Tibial artery (tissue), 4 donors: ENCODE measurements at regions not wholly inside any gene's neighbourhood (a gene's known extent, or its start where the extent isn't known, plus 50 kb on each side); places are given as distances from the start of the nearest gene placed in this dataset.
"Not testable (repeated sequence)": the region's sequence is repeated elsewhere in the genome, so short reads cannot be mapped to it uniquely, and the experiment has no call there.

Experiments used
- DNase-seq, 2 donors: peaks; one replicate each; pipeline ENCODE4 v3.0.0-alpha.2; 2019
- H3K27ac ChIP-seq, 2 donors: fragments of 200-600 bp; sonication (generic) in 1 of 2; 1 replicate in 1 of 2; 2 replicates in 1 of 2; pipeline ENCODE4 v1.5.1; 2018 to 2019; ENCODE audit warnings: mild to moderate bottlenecking in 1 of 2
- H3K27me3 ChIP-seq, 2 donors: fragments of 200-600 bp; sonication (generic) in 1 of 2; one replicate each; pipeline versions ENCODE4 v1.5.1 to v1.6.0; 2016 to 2019
- H3K36me3 ChIP-seq, 3 donors: fragments of 200-600 bp; sonication (generic) in 2 of 3; one replicate each; pipeline ENCODE4 v1.5.1; 2016 to 2019; ENCODE audit warnings: mild to moderate bottlenecking in 2 of 3
- H3K4me1 ChIP-seq, 4 donors: fragments of 200-600 bp; sonication (generic) in 2 of 4; 1 replicate in 3 of 4; 2 replicates in 1 of 4; pipeline ENCODE4 v1.5.1; 2016 to 2019
- H3K4me3 ChIP-seq, 2 donors: fragments of 200-600 bp; sonication (generic) in 1 of 2; 1 replicate in 1 of 2; 2 replicates in 1 of 2; pipeline ENCODE4 v1.5.1; 2018 to 2019; ENCODE audit warnings: mild to moderate bottlenecking in 2 of 2
- H3K9me3 ChIP-seq, 3 donors: fragments of 200-600 bp; sonication (generic) in 1 of 3; one replicate each; pipeline ENCODE4 v1.5.1; 2016 to 2019
- intact Hi-C: fragments of 100-400 bp; cut with DNase I; formaldehyde crosslinking; loops from one replicate; pipeline ENCODE4 v1.15.0; 2023; ENCODE audit warnings: low total_unique reads
- TF ChIP-seq, protein P1 (sequence below), 2 experiments: fragments of 200-600 bp in 1 of 2; fragments of 450-650 bp in 1 of 2; IDR thresholded peaks; one replicate each; pipeline ENCODE4 v1.5.1; 2017 to 2019; ENCODE audit warnings: antibody characterized with exemption in 2 of 2, mild to moderate bottlenecking in 1 of 2, moderate library complexity in 1 of 2

DNA sequence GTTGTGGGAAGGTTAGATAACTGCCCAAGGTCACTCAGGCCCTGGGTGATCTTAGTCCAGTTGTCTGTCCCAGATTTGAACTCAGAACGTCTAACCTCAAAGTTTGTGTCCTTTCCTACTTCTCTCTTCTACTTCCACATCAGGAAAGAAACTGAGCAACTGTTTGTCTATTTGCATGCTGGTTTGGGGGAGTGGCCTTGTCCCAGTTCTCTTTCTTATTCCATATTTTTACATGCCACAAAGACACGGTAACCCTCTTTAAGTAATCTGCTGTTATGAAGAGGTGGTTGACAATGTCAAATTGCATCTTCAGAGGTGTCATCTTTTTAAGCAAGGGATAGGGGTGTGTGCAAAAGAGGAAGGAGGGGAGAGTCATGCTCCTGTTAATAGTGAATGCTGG, 432.5 kb downstream of the HS3ST3B1 start:
- H3K4me1 ChIP-seq, result no peaks in the 10 kb centered on the region
- H3K9me3 ChIP-seq, result no peaks in the 10 kb centered on the region
- H3K4me3 ChIP-seq, result no peak overlapping the region
- TF ChIP-seq, protein P1, sequence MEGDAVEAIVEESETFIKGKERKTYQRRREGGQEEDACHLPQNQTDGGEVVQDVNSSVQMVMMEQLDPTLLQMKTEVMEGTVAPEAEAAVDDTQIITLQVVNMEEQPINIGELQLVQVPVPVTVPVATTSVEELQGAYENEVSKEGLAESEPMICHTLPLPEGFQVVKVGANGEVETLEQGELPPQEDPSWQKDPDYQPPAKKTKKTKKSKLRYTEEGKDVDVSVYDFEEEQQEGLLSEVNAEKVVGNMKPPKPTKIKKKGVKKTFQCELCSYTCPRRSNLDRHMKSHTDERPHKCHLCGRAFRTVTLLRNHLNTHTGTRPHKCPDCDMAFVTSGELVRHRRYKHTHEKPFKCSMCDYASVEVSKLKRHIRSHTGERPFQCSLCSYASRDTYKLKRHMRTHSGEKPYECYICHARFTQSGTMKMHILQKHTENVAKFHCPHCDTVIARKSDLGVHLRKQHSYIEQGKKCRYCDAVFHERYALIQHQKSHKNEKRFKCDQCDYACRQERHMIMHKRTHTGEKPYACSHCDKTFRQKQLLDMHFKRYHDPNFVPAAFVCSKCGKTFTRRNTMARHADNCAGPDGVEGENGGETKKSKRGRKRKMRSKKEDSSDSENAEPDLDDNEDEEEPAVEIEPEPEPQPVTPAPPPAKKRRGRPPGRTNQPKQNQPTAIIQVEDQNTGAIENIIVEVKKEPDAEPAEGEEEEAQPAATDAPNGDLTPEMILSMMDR (IDR thresholded peaks at IDR 0.05), result no peak
- intact Hi-C loops, result no loop called here
- H3K27me3 ChIP-seq, result peaks cover 0 to 3% of the 10 kb centered on the region in 2 donors
- no peak for DNase-seq
- no peaks in the 10 kb centered on the region for H3K36me3 ChIP-seq
- H3K27ac ChIP-seq, result no peak overlapping the region

DNA sequence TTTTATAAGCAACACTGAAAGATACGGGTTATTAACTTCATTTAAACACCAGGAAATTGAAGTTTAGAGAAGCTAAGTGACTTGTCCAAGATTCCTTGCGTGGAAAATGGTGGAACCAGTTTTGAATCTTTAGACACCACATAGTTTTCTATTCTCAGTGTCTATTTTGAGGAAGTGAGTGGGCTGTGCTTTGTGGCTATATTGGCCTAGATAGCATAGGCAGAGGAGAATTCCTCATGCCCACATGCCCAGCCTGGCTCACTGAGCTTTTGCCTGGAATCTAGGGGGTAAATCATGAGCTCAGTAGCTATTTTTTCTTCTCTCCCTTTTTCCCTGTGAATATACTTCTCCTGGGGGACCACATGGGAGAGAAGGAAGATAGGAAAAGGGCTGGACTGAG, 431.3 kb downstream of the HS3ST3B1 start:
- Histone ChIP-seq H3K9me3 (no peaks in the 10 kb centered on the region), H3K4me1 (no peaks in the 10 kb centered on the region), H3K27ac (no peak overlapping the region), H3K4me3 (no peak overlapping the region), H3K27me3 (no peaks in the 10 kb centered on the region), H3K36me3 (no peaks in the 10 kb centered on the region)
- intact Hi-C loops, result no loop called here
- TF ChIP-seq, protein P1 (IDR thresholded peaks at IDR 0.05), result no peak
- no peak for DNase-seq

DNA sequence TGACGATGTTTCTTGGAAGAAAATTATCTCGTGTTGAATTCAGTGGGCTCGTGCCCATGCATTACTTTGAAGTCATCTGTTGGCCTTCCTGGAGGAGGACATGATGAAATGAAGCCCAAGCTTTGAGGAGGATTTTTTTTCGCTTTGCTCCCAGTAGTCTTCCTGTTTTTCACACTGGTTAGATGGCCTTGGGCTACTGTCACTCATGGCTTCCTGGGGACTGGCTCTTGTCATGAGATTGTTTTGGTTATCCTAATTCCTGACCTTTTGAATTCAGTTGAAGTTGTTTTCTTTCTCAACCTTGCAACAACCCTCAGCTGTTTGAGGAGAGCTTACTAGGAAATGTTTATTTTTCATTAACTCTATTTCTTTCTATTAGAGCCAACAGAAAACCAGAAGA, 430.7 kb downstream of the HS3ST3B1 start:
- TF ChIP-seq, protein P1 (IDR thresholded peaks at IDR 0.05), result no peak
- intact Hi-C loops, result no loop called here

DNA sequence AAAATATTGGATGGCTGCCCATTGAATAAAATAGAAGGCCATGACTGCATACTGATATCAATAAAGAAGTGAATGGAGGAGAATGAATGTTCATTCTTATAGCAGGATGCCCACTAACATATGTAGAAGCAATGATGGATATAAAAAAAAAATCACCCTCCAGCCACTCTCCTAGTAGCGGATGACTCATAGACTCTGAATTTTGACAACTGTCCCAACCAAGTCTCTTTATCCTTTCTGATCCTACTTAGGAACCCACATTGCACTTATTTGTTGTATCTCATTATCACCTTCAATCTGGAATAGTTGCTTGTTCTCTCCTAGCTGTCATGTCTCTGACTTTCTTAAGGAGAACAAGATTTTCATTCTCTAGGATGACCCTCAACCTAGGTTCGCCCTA, 429.9 kb downstream of the HS3ST3B1 start:
- H3K27me3 ChIP-seq, result no peaks in the 10 kb centered on the region
- DNase-seq, result no peak
- no peak overlapping the region for H3K4me3 ChIP-seq
- no peak overlapping the region for H3K27ac ChIP-seq
- no peaks in the 10 kb centered on the region for H3K4me1 ChIP-seq
- H3K36me3 ChIP-seq, result no peaks in the 10 kb centered on the region
- TF ChIP-seq, protein P1 (IDR thresholded peaks at IDR 0.05), result no peak
- H3K9me3 ChIP-seq, result no peaks in the 10 kb centered on the region
- intact Hi-C loops, result no loop called here

More for the DNA sequence above, 430.7 kb downstream of the HS3ST3B1 start:
- H3K27ac ChIP-seq, result no peak overlapping the region
- no peaks in the 10 kb centered on the region for H3K9me3 ChIP-seq
- DNase-seq, result no peak
- H3K27me3 ChIP-seq, result no peaks in the 10 kb centered on the region
- H3K4me1 ChIP-seq, result no peaks in the 10 kb centered on the region
- no peak overlapping the region for H3K4me3 ChIP-seq
- no peaks in the 10 kb centered on the region for H3K36me3 ChIP-seq

DNA sequence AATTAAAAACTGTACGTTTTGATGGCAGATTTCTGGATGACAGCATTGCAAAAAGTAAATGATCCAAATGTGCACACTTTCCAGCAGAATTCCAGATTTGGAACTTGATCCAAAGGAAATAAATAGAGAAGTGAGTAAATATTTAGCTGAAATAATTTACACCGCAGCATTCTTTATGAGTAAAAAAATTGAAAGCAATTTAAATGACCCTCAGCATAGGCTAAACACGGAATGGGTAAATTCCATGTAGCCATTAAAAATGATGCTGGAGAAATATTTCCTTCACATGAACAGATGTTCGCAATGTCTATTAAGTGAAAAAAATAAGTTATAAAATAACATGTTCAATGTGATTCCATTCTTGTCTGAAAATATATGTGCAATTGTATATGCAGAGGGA, 424.8 kb downstream of the HS3ST3B1 start:
- DNase-seq, result no peak
- H3K4me3 ChIP-seq, result no peak overlapping the region
- H3K27ac ChIP-seq, result no peak overlapping the region
- H3K36me3 ChIP-seq, result no peaks in the 10 kb centered on the region
- no peaks in the 10 kb centered on the region for H3K27me3 ChIP-seq
- H3K9me3 ChIP-seq, result no peaks in the 10 kb centered on the region
- TF ChIP-seq, protein P1 (IDR thresholded peaks at IDR 0.05), result no peak
- H3K4me1 ChIP-seq, result no peaks in the 10 kb centered on the region
- intact Hi-C loops, result no loop called here

DNA sequence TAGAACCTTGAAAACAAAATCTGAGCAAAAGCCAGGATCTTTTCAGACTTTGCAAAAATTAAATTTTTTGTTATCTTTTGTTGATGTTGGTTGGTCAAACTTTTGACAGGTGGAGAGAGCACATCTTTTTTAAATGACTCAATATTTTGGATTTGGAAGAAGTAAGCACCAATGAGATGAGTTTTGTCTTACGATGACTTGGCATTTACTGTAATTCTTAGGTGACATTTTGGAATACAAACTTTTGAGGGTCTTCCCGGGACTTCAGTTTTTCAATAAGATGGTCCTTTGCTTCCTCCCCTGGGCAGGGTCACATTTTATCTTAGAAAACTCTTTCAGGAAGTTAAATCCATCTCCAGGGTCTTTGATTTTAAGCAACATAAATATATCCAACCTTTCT, 423.9 kb downstream of the HS3ST3B1 start:
- DNase-seq, result no peak
- Histone ChIP-seq H3K36me3 (no peaks in the 10 kb centered on the region), H3K27ac (no peak overlapping the region), H3K9me3 (no peaks in the 10 kb centered on the region), H3K27me3 (no peaks in the 10 kb centered on the region), H3K4me3 (no peak overlapping the region), H3K4me1 (no peaks in the 10 kb centered on the region)
- intact Hi-C loops, result no loop called here
- TF ChIP-seq, protein P1 (IDR thresholded peaks at IDR 0.05), result no peak

DNA sequence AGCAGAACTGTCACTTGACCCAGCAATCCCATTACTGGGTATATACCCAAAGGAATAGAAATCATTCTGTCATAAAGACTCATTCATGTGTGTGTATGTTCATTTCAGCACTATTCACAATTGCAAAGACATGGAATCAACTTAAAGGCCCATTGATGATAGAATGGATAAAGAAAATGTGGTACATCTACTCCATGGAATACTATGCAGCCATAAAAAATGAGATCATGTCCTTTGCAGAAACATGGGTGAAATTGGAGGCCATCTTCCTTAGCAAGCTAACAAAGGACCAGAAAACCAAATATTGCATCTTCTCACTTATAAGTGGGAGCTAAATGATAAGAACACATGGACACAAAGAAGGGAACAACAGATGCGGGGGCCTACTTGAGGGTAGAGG, 422.5 kb downstream of the HS3ST3B1 start:
- H3K4me3 ChIP-seq, H3K27ac ChIP-seq, H3K9me3 ChIP-seq, H3K36me3 ChIP-seq, intact Hi-C loops, H3K4me1 ChIP-seq, H3K27me3 ChIP-seq, DNase-seq: not testable (repeated sequence)
